ENCODE measurements at regions not wholly inside any gene's neighbourhood (a gene's known extent, or its start where the extent isn't known, plus 50 kb on each side); places are given as distances from the start of the nearest gene placed in this dataset.
"Not testable (repeated sequence)": the region's sequence is repeated elsewhere in the genome, so short reads cannot be mapped to it uniquely, and the experiment has no call there.

GRCh38 chr11:25734591-25735211 lies 597.2 kb upstream of the ANO3 start:
- no peak overlapping the region for H3K27ac ChIP-seq
- H3K4me3 ChIP-seq: no peak overlapping the region

- Histone ChIP-seq H3K27ac (no peak overlapping the region), H3K4me3 (no peak overlapping the region)
Observed at GRCh38 chr11:25737071-25737675, 594.8 kb upstream of the ANO3 start.

- Histone ChIP-seq H3K27ac (no peak overlapping the region), H3K4me3 (no peak overlapping the region)
Observed at GRCh38 chr11:25741886-25742285, 590.0 kb upstream of the ANO3 start.

GRCh38 chr11:25742800-25743199 lies 589.1 kb upstream of the ANO3 start:
- no peak overlapping the region for H3K27ac ChIP-seq
- no peak overlapping the region for H3K4me3 ChIP-seq

GRCh38 chr11:25755381-25755780 lies 576.5 kb upstream of the ANO3 start:
- H3K4me3 ChIP-seq: no peak overlapping the region
- no peak overlapping the region for H3K27ac ChIP-seq

GRCh38 chr11:25755918-25756584 lies 575.9 kb upstream of the ANO3 start:
- no peak overlapping the region for H3K27ac ChIP-seq
- no peak overlapping the region for H3K4me3 ChIP-seq

GRCh38 chr11:25758145-25758661 lies 573.7 kb upstream of the ANO3 start:
- Histone ChIP-seq H3K4me3 (no peak overlapping the region), H3K27ac (no peak overlapping the region)

- no peak overlapping the region for H3K27ac ChIP-seq
- no peak overlapping the region for H3K4me3 ChIP-seq
Observed at GRCh38 chr11:25766332-25767015, 565.5 kb upstream of the ANO3 start.

GRCh38 chr11:25769287-25769686 lies 562.6 kb upstream of the ANO3 start:
- H3K27ac ChIP-seq: no peak overlapping the region
- H3K4me3 ChIP-seq: no peak overlapping the region

- Histone ChIP-seq H3K4me3 (no peak overlapping the region), H3K27ac (no peak overlapping the region)
Observed at GRCh38 chr11:25771605-25772004, 560.3 kb upstream of the ANO3 start.

- H3K4me3 ChIP-seq: no peak overlapping the region
- no peak overlapping the region for H3K27ac ChIP-seq
Observed at GRCh38 chr11:25775603-25776002, 556.3 kb upstream of the ANO3 start.

- Histone ChIP-seq H3K27ac (no peak overlapping the region), H3K4me3 (no peak overlapping the region)
Observed at GRCh38 chr11:25776238-25776637, 555.7 kb upstream of the ANO3 start.

GRCh38 chr11:25777343-25777742 lies 554.6 kb upstream of the ANO3 start:
- Histone ChIP-seq H3K27ac (no peak overlapping the region), H3K4me3 (no peak overlapping the region)

GRCh38 chr11:25779033-25779432 lies 552.9 kb upstream of the ANO3 start:
- Histone ChIP-seq H3K27ac (no peak overlapping the region), H3K4me3 (no peak overlapping the region)

- no peak overlapping the region for H3K27ac ChIP-seq
- no peak overlapping the region for H3K4me3 ChIP-seq
Observed at GRCh38 chr11:25787416-25787815, 544.5 kb upstream of the ANO3 start.

- H3K4me3 ChIP-seq: no peak overlapping the region
Observed at GRCh38 chr11:25790396-25790795, 541.5 kb upstream of the ANO3 start.

GRCh38 chr11:25793637-25794036 lies 538.3 kb upstream of the ANO3 start:
- Histone ChIP-seq H3K4me3 (no peak overlapping the region), H3K27ac (no peak overlapping the region)

More at GRCh38 chr11:25790396-25790795, 541.5 kb upstream of the ANO3 start:
- H3K27ac ChIP-seq: no peak overlapping the region

GRCh38 chr11:25794804-25795203 lies 537.1 kb upstream of the ANO3 start:
- H3K4me3 ChIP-seq: no peak overlapping the region

GRCh38 chr11:25816411-25816810 lies 515.5 kb upstream of the ANO3 start:
- H3K4me3 ChIP-seq: no peak overlapping the region
- no peak overlapping the region for H3K27ac ChIP-seq

More at GRCh38 chr11:25794804-25795203, 537.1 kb upstream of the ANO3 start:
- H3K27ac ChIP-seq: no peak overlapping the region

- Histone ChIP-seq H3K4me3 (no peak overlapping the region), H3K27ac (no peak overlapping the region)
Observed at GRCh38 chr11:25824688-25825087, 507.2 kb upstream of the ANO3 start.

GRCh38 chr11:25831485-25831884 lies 500.4 kb upstream of the ANO3 start:
- H3K4me3 ChIP-seq, H3K27ac ChIP-seq: not testable (repeated sequence)
